ENCODE measurements at regions not wholly inside any gene's neighbourhood (a gene's known extent, or its start where the extent isn't known, plus 50 kb on each side); places are given as distances from the start of the nearest gene placed in this dataset.

- H2AFZ ChIP-seq (ENCODE audit: low read length), result no peak overlapping the region
- H4K20me1 ChIP-seq (ENCODE audit: insufficient read depth, low read length), result no peaks in the 10 kb centered on the region
- DNase-seq (ENCODE audit: insufficient read length, low spot score, missing footprints), result peak; percentile 50
- H3K27me3 ChIP-seq (ENCODE audit: insufficient read depth, low read length), result peaks cover 3% of the 10 kb centered on the region
- no peaks in the 10 kb centered on the region for H3K4me1 ChIP-seq (ENCODE audit: insufficient read depth, low read length)
- no peak for TF ChIP-seq CTCF (IDR thresholded peaks at IDR 0.05; ENCODE audit: extremely low read depth, low read depth, low read length)
- H3K9me3 ChIP-seq (ENCODE audit: low read depth, low read length), result no peaks in the 10 kb centered on the region
- peak overlapping the region; percentile 82 for H3K27ac ChIP-seq (ENCODE audit: low read depth, low read length)
- peaks cover 3% of the 10 kb centered on the region for H3K36me3 ChIP-seq (ENCODE audit: insufficient read depth, low read length)
- no peak overlapping the region for H3K4me2 ChIP-seq (ENCODE audit: insufficient read depth, low read length)
- no peaks in the 10 kb centered on the region for H3K79me2 ChIP-seq (ENCODE audit: insufficient read depth, low read length)
- no peak overlapping the region for H3K4me3 ChIP-seq (ENCODE audit: insufficient read depth, low read length)
These were observed 103.9 kb upstream of the RAB40AL start for GRCh38 chrX:102833136-102833535.

- Histone ChIP-seq H3K4me2 (ENCODE audit: insufficient read depth, low read length) (no peak overlapping the region), H3K4me1 (ENCODE audit: insufficient read depth, low read length) (no peaks in the 10 kb centered on the region), H3K79me2 (ENCODE audit: insufficient read depth, low read length) (no peaks in the 10 kb centered on the region), H3K27ac (ENCODE audit: low read depth, low read length) (no peak overlapping the region), H2AFZ (ENCODE audit: low read length) (no peak overlapping the region), H4K20me1 (ENCODE audit: insufficient read depth, low read length) (no peaks in the 10 kb centered on the region), H3K36me3 (ENCODE audit: insufficient read depth, low read length) (no peaks in the 10 kb centered on the region), H3K9me3 (ENCODE audit: low read depth, low read length) (no peaks in the 10 kb centered on the region), H3K4me3 (ENCODE audit: insufficient read depth, low read length) (no peak overlapping the region), H3K27me3 (ENCODE audit: insufficient read depth, low read length) (peaks cover 3% of the 10 kb centered on the region)
- DNase-seq (ENCODE audit: insufficient read length, low spot score, missing footprints), result no peak
- TF ChIP-seq CTCF (IDR thresholded peaks at IDR 0.05; ENCODE audit: extremely low read depth, low read depth, low read length), result peak; percentile 65
These were observed 101.4 kb upstream of the RAB40AL start for GRCh38 chrX:102835504-102836146.

GRCh38 chrX:102837847-102838246, 99.2 kb upstream of the RAB40AL start:
- Histone ChIP-seq H3K4me3 (ENCODE audit: insufficient read depth, low read length) (no peak overlapping the region), H3K36me3 (ENCODE audit: insufficient read depth, low read length) (no peaks in the 10 kb centered on the region), H4K20me1 (ENCODE audit: insufficient read depth, low read length) (no peaks in the 10 kb centered on the region), H3K79me2 (ENCODE audit: insufficient read depth, low read length) (no peaks in the 10 kb centered on the region), H2AFZ (ENCODE audit: low read length) (no peak overlapping the region), H3K4me1 (ENCODE audit: insufficient read depth, low read length) (no peaks in the 10 kb centered on the region), H3K4me2 (ENCODE audit: insufficient read depth, low read length) (no peak overlapping the region), H3K27me3 (ENCODE audit: insufficient read depth, low read length) (peaks cover 3% of the 10 kb centered on the region), H3K9me3 (ENCODE audit: low read depth, low read length) (no peaks in the 10 kb centered on the region), H3K27ac (ENCODE audit: low read depth, low read length) (no peak overlapping the region)
- no peak for TF ChIP-seq CTCF (IDR thresholded peaks at IDR 0.05; ENCODE audit: extremely low read depth, low read depth, low read length)
- DNase-seq (ENCODE audit: insufficient read length, low spot score, missing footprints), result no peak

GRCh38 chrX:102840871-102841705, 96.0 kb upstream of the RAB40AL start:
- Histone ChIP-seq H3K27ac (ENCODE audit: low read depth, low read length) (no peak overlapping the region), H2AFZ (ENCODE audit: low read length) (no peak overlapping the region), H3K27me3 (ENCODE audit: insufficient read depth, low read length) (peaks cover 3% of the 10 kb centered on the region), H3K79me2 (ENCODE audit: insufficient read depth, low read length) (no peaks in the 10 kb centered on the region), H3K4me1 (ENCODE audit: insufficient read depth, low read length) (peaks cover 2% of the 10 kb centered on the region), H4K20me1 (ENCODE audit: insufficient read depth, low read length) (no peaks in the 10 kb centered on the region), H3K4me2 (ENCODE audit: insufficient read depth, low read length) (no peak overlapping the region), H3K36me3 (ENCODE audit: insufficient read depth, low read length) (no peaks in the 10 kb centered on the region), H3K4me3 (ENCODE audit: insufficient read depth, low read length) (no peak overlapping the region), H3K9me3 (ENCODE audit: low read depth, low read length) (no peaks in the 10 kb centered on the region)
- peak; percentile 36 for TF ChIP-seq CTCF (IDR thresholded peaks at IDR 0.05; ENCODE audit: extremely low read depth, low read depth, low read length)
- DNase-seq (ENCODE audit: insufficient read length, low spot score, missing footprints), result no peak
